GM12891 (cell line): ENCODE measurements at regions not wholly inside any gene's neighbourhood (a gene's known extent, or its start where the extent isn't known, plus 50 kb on each side); places are given as distances from the start of the nearest gene placed in this dataset.

ENCODE experiments used
- PAX5 ChIP-seq: IDR thresholded peaks from 2 replicates; pipeline ENCODE4 v1.6.1; 2011; ENCODE audit warnings: low read length, moderate library complexity, mild to moderate bottlenecking; ENCODE audit not compliant: insufficient read depth, severe bottlenecking
- POLR2A ChIP-seq: IDR thresholded peaks from 2 replicates; pipeline ENCODE4 v1.6.1; 2011; ENCODE audit warnings: low read depth, low read length, control low read depth
- POLR2AphosphoS5 ChIP-seq: IDR thresholded peaks from 2 replicates; pipeline ENCODE4 v1.6.1; 2011; ENCODE audit warnings: low read depth, low read length, control low read depth
- POU2F2 ChIP-seq: IDR thresholded peaks from 2 replicates; pipeline ENCODE4 v1.6.1; 2011; ENCODE audit warnings: low read depth, mild to moderate bottlenecking, control low read depth, low read length, moderate library complexity
- SPI1 ChIP-seq: IDR thresholded peaks from 2 replicates; pipeline ENCODE4 v1.6.1; 2011; ENCODE audit warnings: low read depth, low read length, control low read depth
- TAF1 ChIP-seq: IDR thresholded peaks from 2 replicates; pipeline ENCODE4 v1.6.1; 2011; ENCODE audit warnings: low read depth, low read length, control low read depth

- no peak for TF ChIP-seq TAF1
- TF ChIP-seq POLR2AphosphoS5 = no peak
- TF ChIP-seq POLR2A = no peak
- no peak for TF ChIP-seq SPI1
- TF ChIP-seq POU2F2 = no peak
- no peak for TF ChIP-seq PAX5
Measured at GRCh38 chr5:4831325-4831724, 308.8 kb upstream of the ADAMTS16 start.
